CD14-positive monocyte (primary cell): ENCODE measurements at regions not wholly inside any gene's neighbourhood (a gene's known extent, or its start where the extent isn't known, plus 50 kb on each side); places are given as distances from the start of the nearest gene placed in this dataset.

Experiments used
- DNase-seq, 3 donors: peaks; one replicate each; pipeline ENCODE4 v3.0.0-alpha.2; 2011 to 2022
- H2AFZ ChIP-seq: 2 replicates; pipeline ENCODE4 v1.6.0; 2012; ENCODE audit warnings: mild to moderate bottlenecking, low read depth, low read length, inconsistent platforms; ENCODE audit not compliant: insufficient read depth, poor library complexity, severe bottlenecking
- H3K27ac ChIP-seq, 2 donors: 1 replicate in 1 of 2; 2 replicates in 1 of 2; pipeline ENCODE4 v1.5.1; 2012 to 2013; ENCODE audit warnings: low read length in 2 of 2, control low read depth in 1 of 2, inconsistent platforms in 1 of 2, low read depth in 1 of 2, mild to moderate bottlenecking in 1 of 2
- H3K27me3 ChIP-seq, 2 donors: one replicate each; pipeline versions ENCODE4 v1.6.0 to v1.6.1; 2011 to 2013; ENCODE audit warnings: low read length in 2 of 2; ENCODE audit not compliant: control insufficient read depth in 2 of 2, insufficient read depth in 2 of 2
- H3K36me3 ChIP-seq, 2 donors: replicated peaks in 1 of 2; 1 replicate in 1 of 2; 2 replicates in 1 of 2; pipeline versions ENCODE4 v1.5.1 to v1.6.1; 2012 to 2013; ENCODE audit warnings: low read length in 2 of 2, control low read depth in 1 of 2, inconsistent platforms in 1 of 2, mild to moderate bottlenecking in 1 of 2; ENCODE audit not compliant: insufficient read depth in 2 of 2, control insufficient read depth in 1 of 2
- H3K4me1 ChIP-seq, 2 donors: 1 replicate in 1 of 2; 2 replicates in 1 of 2; pipeline versions ENCODE4 v1.5.1 to v1.6.1; 2012 to 2013; ENCODE audit warnings: low read length in 2 of 2, control low read depth in 1 of 2, inconsistent platforms in 1 of 2, mild to moderate bottlenecking in 1 of 2, moderate library complexity in 1 of 2; ENCODE audit not compliant: insufficient read depth in 2 of 2, control insufficient read depth in 1 of 2
- H3K4me2 ChIP-seq: replicated peaks from 2 replicates; pipeline ENCODE3; 2012; ENCODE audit warnings: low read length, moderate library complexity, mild to moderate bottlenecking; ENCODE audit not compliant: poor library complexity, severe bottlenecking; ENCODE audit errors: extremely low read depth
- H3K4me3 ChIP-seq, 3 experiments: fragments of 200-600 bp in 1 of 3; sonication (generic) in 1 of 3; replicated peaks in 1 of 3; 1 replicate in 2 of 3; 2 replicates in 1 of 3; pipeline ENCODE4 v1.5.1; 2011 to 2013; ENCODE audit warnings: low read length in 3 of 3, mild to moderate bottlenecking in 3 of 3, control low read depth in 2 of 3, low read depth in 2 of 3, inconsistent platforms in 1 of 3, moderate library complexity in 1 of 3
- H3K79me2 ChIP-seq: 2 replicates; pipeline ENCODE4 v1.6.0; 2012; ENCODE audit warnings: mild to moderate bottlenecking, control low read depth, inconsistent platforms, low read length, moderate library complexity; ENCODE audit not compliant: insufficient read depth
- H3K9ac ChIP-seq: 2 replicates; pipeline ENCODE4 v1.6.0; 2017; ENCODE audit warnings: low read length, mild to moderate bottlenecking; ENCODE audit not compliant: insufficient read depth, poor library complexity, severe bottlenecking
- H3K9me3 ChIP-seq, 2 donors: replicated peaks in 1 of 2; 1 replicate in 1 of 2; 2 replicates in 1 of 2; pipeline versions ENCODE4 v1.5.1 to v1.6.1; 2012 to 2013; ENCODE audit warnings: low read length in 2 of 2, control low read depth in 1 of 2; ENCODE audit not compliant: control insufficient read depth in 1 of 2, insufficient read depth in 1 of 2
- H4K20me1 ChIP-seq: 2 replicates; pipeline ENCODE4 v1.6.0; 2012; ENCODE audit warnings: mild to moderate bottlenecking, low read length, control low read depth, moderate library complexity; ENCODE audit not compliant: insufficient read depth
- H3K27ac Mint-ChIP-seq, 7 donors: one replicate each; pipeline ENCODE4 v1.8.0; 2020; ENCODE audit warnings: mild to moderate bottlenecking in 7 of 7, mixed read lengths in 7 of 7, moderate library complexity in 6 of 7, inconsistent platforms in 2 of 7
- H3K27me3 Mint-ChIP-seq, 3 donors: one replicate each; pipeline ENCODE4 v1.8.0; 2021 to 2022; ENCODE audit warnings: low read depth in 3 of 3, mild to moderate bottlenecking in 3 of 3, mixed read lengths in 3 of 3, moderate library complexity in 3 of 3, inconsistent platforms in 1 of 3
- H3K36me3 Mint-ChIP-seq, 2 donors: one replicate each; pipeline ENCODE4 v1.8.0; 2020; ENCODE audit warnings: mixed read lengths in 2 of 2, inconsistent platforms in 1 of 2, mild to moderate bottlenecking in 1 of 2
- H3K4me1 Mint-ChIP-seq: one replicate; pipeline ENCODE4 v1.8.0; 2020; ENCODE audit warnings: mild to moderate bottlenecking, mixed read lengths
- H3K4me3 Mint-ChIP-seq, 2 donors: one replicate each; pipeline ENCODE4 v1.8.0; 2020; ENCODE audit warnings: mild to moderate bottlenecking in 2 of 2, mixed read lengths in 2 of 2, moderate library complexity in 1 of 2
- H3K9me3 Mint-ChIP-seq, 7 donors: one replicate each; pipeline ENCODE4 v1.8.0; 2020 to 2022; ENCODE audit warnings: mixed read lengths in 7 of 7, mild to moderate bottlenecking in 6 of 7, moderate library complexity in 6 of 7, inconsistent platforms in 2 of 7
- WGBS: methylation state at CpG from one replicate; pipeline ENCODE4 v1.1.5; 2013; ENCODE audit warnings: missing lambda C conversion rate; ENCODE audit not compliant: insufficient coverage; 5-methylcytosine and 5-hydroxymethylcytosine counted together
- intact Hi-C, 2 donors: fragments of 100-400 bp; cut with micrococcal nuclease; formaldehyde crosslinking; loops; one replicate each; pipeline versions ENCODE4 v1.15.0 to v1.15.1; 2023
- TF ChIP-seq, protein P1 (sequence below): fragments of 200-600 bp; IDR thresholded peaks from one replicate; pipeline ENCODE4 v1.8.0; 2022; ENCODE audit warnings: antibody characterized with exemption, mild to moderate bottlenecking

DNA sequence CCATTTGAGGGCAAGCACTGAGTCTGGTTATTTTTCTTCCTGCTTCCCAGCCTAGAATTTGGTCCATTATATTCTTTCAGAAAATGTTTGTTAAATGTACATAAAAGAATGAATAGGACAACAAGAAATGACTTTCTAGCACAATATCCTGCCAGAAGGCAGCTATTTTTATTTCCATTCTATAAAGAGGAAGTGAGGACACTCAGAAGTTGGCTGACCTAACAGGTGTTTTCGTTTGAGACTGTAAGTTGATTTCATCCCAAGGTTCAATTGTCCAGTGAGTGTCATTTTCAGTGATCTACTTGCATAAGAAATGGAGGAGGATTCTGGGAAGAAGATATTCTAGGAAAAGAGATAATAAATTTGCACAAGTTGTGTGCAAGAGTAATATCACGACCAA, 191.9 kb upstream of the POU1F1 start:
- Mint-ChIP-seq H3K9me3 (peaks cover 0 to 14% (median 3%) of the 10 kb centered on the region in 7 donors), H3K4me3 (no peak overlapping the region), H3K4me1 (no peaks in the 10 kb centered on the region), H3K27me3 (no peaks in the 10 kb centered on the region), H3K36me3 (no peaks in the 10 kb centered on the region), H3K27ac (no peak overlapping the region)
- no peaks in the 10 kb centered on the region for H3K79me2 ChIP-seq
- H4K20me1 ChIP-seq, result no peaks in the 10 kb centered on the region
- no peak overlapping the region for H3K9ac ChIP-seq
- intact Hi-C loops, result no loop called here
- H3K27ac ChIP-seq, result no peak overlapping the region
- no peak overlapping the region for H3K4me3 ChIP-seq
- WGBS, result no CpG with 5 or more reads among the region's 2 CpGs
- TF ChIP-seq, protein P1, sequence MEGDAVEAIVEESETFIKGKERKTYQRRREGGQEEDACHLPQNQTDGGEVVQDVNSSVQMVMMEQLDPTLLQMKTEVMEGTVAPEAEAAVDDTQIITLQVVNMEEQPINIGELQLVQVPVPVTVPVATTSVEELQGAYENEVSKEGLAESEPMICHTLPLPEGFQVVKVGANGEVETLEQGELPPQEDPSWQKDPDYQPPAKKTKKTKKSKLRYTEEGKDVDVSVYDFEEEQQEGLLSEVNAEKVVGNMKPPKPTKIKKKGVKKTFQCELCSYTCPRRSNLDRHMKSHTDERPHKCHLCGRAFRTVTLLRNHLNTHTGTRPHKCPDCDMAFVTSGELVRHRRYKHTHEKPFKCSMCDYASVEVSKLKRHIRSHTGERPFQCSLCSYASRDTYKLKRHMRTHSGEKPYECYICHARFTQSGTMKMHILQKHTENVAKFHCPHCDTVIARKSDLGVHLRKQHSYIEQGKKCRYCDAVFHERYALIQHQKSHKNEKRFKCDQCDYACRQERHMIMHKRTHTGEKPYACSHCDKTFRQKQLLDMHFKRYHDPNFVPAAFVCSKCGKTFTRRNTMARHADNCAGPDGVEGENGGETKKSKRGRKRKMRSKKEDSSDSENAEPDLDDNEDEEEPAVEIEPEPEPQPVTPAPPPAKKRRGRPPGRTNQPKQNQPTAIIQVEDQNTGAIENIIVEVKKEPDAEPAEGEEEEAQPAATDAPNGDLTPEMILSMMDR, result no peak
- H3K9me3 ChIP-seq, result peaks cover 0 to 5% of the 10 kb centered on the region in 2 donors
- H3K4me2 ChIP-seq, result no peak overlapping the region
- no peaks in the 10 kb centered on the region for H3K36me3 ChIP-seq
- H2AFZ ChIP-seq, result no peak overlapping the region
- DNase-seq, result no peak
- H3K4me1 ChIP-seq, result no peaks in the 10 kb centered on the region
- H3K27me3 ChIP-seq, result no peaks in the 10 kb centered on the region

DNA sequence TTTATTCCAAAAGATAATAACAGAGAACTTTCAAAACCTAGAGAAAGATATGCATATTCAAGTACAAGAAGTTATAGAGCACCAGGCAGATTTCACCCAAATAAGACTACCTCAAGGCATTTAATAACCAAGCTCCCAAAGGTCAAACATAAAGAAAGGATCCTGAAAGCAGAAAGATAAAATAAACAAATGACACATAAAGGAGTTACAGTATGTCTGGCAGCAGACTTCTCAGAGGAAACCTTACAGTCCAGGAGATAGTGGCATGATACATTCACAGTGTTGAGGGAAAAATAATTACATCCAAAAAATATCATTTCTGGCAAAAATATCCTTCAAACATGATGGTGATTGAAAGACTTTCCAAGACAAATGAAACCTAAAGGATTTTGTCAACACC, 185.8 kb upstream of the POU1F1 start:
- Histone ChIP-seq H3K36me3 (no peaks in the 10 kb centered on the region), H3K9me3 (peaks cover 0 to 6% of the 10 kb centered on the region in 2 donors), H3K4me2 (no peak overlapping the region), H3K27ac (no peak overlapping the region), H3K79me2 (no peaks in the 10 kb centered on the region), H3K4me3 (no peak overlapping the region), H4K20me1 (no peaks in the 10 kb centered on the region), H2AFZ (no peak overlapping the region), H3K4me1 (no peaks in the 10 kb centered on the region), H3K27me3 (no peaks in the 10 kb centered on the region), H3K9ac (no peak overlapping the region)
- Mint-ChIP-seq H3K4me3 (no peak overlapping the region), H3K27ac (no peak overlapping the region), H3K9me3 (peaks cover 1 to 5% (median 2%) of the 10 kb centered on the region in 7 donors), H3K4me1 (no peaks in the 10 kb centered on the region), H3K36me3 (no peaks in the 10 kb centered on the region), H3K27me3 (peaks cover 0 to 2% (median 0%) of the 10 kb centered on the region in 3 donors)
- intact Hi-C loops, result no loop called here
- no peak for DNase-seq
- TF ChIP-seq, protein P1, result no peak
